Tibial artery (tissue), 4 donors: ENCODE measurements at regions not wholly inside any gene's neighbourhood (a gene's known extent, or its start where the extent isn't known, plus 50 kb on each side); places are given as distances from the start of the nearest gene placed in this dataset.

Experiments used
- DNase-seq, 2 donors: peaks; one replicate each; pipeline ENCODE4 v3.0.0-alpha.2; 2019
- H3K27ac ChIP-seq, 2 donors: fragments of 200-600 bp; sonication (generic) in 1 of 2; 1 replicate in 1 of 2; 2 replicates in 1 of 2; pipeline ENCODE4 v1.5.1; 2018 to 2019; ENCODE audit warnings: mild to moderate bottlenecking in 1 of 2
- H3K27me3 ChIP-seq, 2 donors: fragments of 200-600 bp; sonication (generic) in 1 of 2; one replicate each; pipeline versions ENCODE4 v1.5.1 to v1.6.0; 2016 to 2019
- H3K36me3 ChIP-seq, 3 donors: fragments of 200-600 bp; sonication (generic) in 2 of 3; one replicate each; pipeline ENCODE4 v1.5.1; 2016 to 2019; ENCODE audit warnings: mild to moderate bottlenecking in 2 of 3
- H3K4me1 ChIP-seq, 4 donors: fragments of 200-600 bp; sonication (generic) in 2 of 4; 1 replicate in 3 of 4; 2 replicates in 1 of 4; pipeline ENCODE4 v1.5.1; 2016 to 2019
- H3K4me3 ChIP-seq, 2 donors: fragments of 200-600 bp; sonication (generic) in 1 of 2; 1 replicate in 1 of 2; 2 replicates in 1 of 2; pipeline ENCODE4 v1.5.1; 2018 to 2019; ENCODE audit warnings: mild to moderate bottlenecking in 2 of 2
- H3K9me3 ChIP-seq, 3 donors: fragments of 200-600 bp; sonication (generic) in 1 of 3; one replicate each; pipeline ENCODE4 v1.5.1; 2016 to 2019
- intact Hi-C: fragments of 100-400 bp; cut with DNase I; formaldehyde crosslinking; loops from one replicate; pipeline ENCODE4 v1.15.0; 2023; ENCODE audit warnings: low total_unique reads
- TF ChIP-seq, protein P1 (sequence below), 2 experiments: fragments of 200-600 bp in 1 of 2; fragments of 450-650 bp in 1 of 2; IDR thresholded peaks; one replicate each; pipeline ENCODE4 v1.5.1; 2017 to 2019; ENCODE audit warnings: antibody characterized with exemption in 2 of 2, mild to moderate bottlenecking in 1 of 2, moderate library complexity in 1 of 2

DNA sequence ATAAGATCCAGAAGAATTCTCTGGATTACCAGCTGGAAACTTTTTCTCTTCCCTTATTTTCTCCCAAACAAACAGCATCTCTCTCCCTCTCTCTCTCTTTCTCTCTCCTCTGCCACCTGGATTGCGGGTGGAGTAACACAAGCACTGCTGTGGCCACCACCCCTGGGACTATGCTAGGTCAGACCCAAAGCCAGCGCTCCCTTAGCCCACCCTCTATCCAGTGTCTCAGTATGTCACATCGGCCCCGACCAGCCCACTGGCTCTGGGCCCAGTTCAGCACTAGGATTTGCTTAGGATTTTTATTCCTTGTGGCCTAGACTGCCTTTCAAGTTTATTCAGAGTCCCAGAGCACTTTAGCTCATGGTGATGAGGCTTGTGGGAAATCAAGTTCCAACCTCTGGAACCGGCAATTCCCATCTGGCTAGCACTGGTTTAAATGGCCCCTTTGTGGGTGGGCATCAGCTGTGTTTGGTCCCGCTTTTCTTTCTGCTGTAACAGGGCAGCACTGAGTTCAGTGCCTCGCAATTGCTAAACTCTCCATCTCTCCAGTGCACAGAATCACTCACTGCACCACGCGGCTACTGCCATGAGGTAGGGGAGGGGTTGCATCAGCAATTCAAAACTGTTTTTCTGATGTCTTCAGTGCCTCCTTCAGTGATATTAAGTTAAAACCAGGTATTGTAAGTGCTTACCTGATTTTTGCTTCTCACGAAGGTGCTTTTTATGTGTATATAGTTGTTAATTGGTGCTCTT is 1623.1 kb downstream of the SLITRK5 start:
- TF ChIP-seq, protein P1, sequence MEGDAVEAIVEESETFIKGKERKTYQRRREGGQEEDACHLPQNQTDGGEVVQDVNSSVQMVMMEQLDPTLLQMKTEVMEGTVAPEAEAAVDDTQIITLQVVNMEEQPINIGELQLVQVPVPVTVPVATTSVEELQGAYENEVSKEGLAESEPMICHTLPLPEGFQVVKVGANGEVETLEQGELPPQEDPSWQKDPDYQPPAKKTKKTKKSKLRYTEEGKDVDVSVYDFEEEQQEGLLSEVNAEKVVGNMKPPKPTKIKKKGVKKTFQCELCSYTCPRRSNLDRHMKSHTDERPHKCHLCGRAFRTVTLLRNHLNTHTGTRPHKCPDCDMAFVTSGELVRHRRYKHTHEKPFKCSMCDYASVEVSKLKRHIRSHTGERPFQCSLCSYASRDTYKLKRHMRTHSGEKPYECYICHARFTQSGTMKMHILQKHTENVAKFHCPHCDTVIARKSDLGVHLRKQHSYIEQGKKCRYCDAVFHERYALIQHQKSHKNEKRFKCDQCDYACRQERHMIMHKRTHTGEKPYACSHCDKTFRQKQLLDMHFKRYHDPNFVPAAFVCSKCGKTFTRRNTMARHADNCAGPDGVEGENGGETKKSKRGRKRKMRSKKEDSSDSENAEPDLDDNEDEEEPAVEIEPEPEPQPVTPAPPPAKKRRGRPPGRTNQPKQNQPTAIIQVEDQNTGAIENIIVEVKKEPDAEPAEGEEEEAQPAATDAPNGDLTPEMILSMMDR (IDR thresholded peaks at IDR 0.05), result no peak
- intact Hi-C loops, result no loop called here

DNA sequence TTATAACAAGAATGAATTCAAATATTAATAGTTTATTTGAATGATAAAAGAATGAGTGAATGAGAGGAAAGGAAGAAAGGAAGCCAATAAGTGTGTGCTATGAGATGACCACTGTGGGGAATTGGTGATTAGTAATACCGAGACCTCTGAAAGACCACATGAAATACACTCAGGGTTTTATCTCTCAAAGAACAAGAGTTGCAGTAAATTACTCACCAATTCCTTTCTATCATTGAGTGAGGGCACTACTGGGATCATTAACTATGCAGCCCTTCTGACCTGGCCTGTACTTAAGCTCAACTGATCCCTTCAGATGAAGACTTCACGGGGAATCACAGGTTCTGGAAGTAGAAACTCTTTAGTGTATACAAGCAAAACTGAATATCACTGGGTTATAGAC is 1636.1 kb downstream of the SLITRK5 start:
- Histone ChIP-seq H3K27me3 (no peaks in the 10 kb centered on the region), H3K4me3 (no peak overlapping the region), H3K36me3 (no peaks in the 10 kb centered on the region), H3K27ac (no peak overlapping the region), H3K4me1 (no peaks in the 10 kb centered on the region), H3K9me3 (no peaks in the 10 kb centered on the region)
- no peak for DNase-seq
- TF ChIP-seq, protein P1 (IDR thresholded peaks at IDR 0.05), result no peak
- intact Hi-C loops, result no loop called here

More for the DNA sequence above, 1623.1 kb downstream of the SLITRK5 start:
- H3K36me3 ChIP-seq, result no peaks in the 10 kb centered on the region
- H3K4me3 ChIP-seq, result no peak overlapping the region
- H3K27me3 ChIP-seq, result no peaks in the 10 kb centered on the region
- H3K9me3 ChIP-seq, result peaks cover 0 to 2% (median 0%) of the 10 kb centered on the region in 3 donors
- no peak overlapping the region for H3K27ac ChIP-seq
- H3K4me1 ChIP-seq, result no peaks in the 10 kb centered on the region
- no peak for DNase-seq

DNA sequence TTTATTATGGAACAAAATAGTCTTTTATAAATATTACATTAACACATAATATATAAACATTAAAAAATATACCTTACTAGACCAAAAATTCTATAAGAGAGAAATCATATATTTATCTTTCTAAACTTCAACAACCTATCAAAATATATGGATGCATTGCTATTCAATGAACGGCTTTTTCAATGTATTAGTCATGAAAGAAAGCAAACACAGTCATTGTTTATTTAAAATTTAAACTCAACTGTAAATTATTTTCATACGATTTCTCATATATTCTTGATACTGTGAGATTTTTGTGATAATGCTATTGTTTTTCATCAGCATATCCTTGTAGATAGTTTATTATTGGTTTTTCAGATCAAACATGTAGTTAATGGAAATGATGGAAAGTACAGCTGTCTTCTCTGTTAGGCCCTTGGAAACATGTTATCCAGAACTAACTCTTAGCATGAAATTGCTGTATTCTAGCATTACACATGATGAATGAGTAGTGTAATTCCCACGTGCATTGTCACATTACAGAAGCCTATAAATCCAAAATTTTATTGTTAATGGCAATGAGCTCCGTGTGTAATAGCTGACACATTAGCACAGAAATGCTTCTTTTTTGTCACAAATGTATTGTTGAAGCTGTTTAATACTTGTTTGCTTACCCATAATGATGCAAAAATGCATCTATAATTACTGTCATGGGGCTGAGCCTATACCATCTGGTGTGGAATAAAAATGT is 1639.9 kb downstream of the SLITRK5 start:
- TF ChIP-seq, protein P1 (IDR thresholded peaks at IDR 0.05), result no peak
- no peak overlapping the region for H3K27ac ChIP-seq
- H3K4me3 ChIP-seq, result no peak overlapping the region
- no peaks in the 10 kb centered on the region for H3K27me3 ChIP-seq
- H3K36me3 ChIP-seq, result no peaks in the 10 kb centered on the region
- DNase-seq, result no peak
- intact Hi-C loops, result no loop called here
- H3K9me3 ChIP-seq, result no peaks in the 10 kb centered on the region
- H3K4me1 ChIP-seq, result no peaks in the 10 kb centered on the region

DNA sequence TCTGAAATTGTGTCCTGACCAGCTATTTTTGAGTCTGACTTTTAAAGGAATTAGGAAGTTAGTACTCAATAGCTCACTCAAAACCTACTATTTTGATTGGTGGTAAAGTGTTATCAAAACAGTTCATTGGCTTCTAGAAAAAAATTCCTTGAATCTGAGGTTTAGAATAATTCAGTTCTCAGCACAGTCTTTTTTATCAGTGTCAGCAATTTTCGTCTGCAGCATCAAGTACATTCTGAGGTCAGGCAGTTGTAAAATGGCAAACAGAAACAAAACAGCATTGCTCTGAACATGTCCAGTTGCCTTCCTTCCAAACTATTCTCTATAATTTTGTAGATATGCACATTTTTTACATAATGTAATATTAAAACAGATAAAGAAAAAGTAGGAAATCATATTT is 1644.1 kb downstream of the SLITRK5 start:
- H3K9me3 ChIP-seq, result no peaks in the 10 kb centered on the region
- H3K4me1 ChIP-seq, result no peaks in the 10 kb centered on the region
- no peak overlapping the region for H3K4me3 ChIP-seq
- no peak for DNase-seq
- intact Hi-C loops, result no loop called here
- H3K36me3 ChIP-seq, result no peaks in the 10 kb centered on the region
- H3K27ac ChIP-seq, result no peak overlapping the region
- no peaks in the 10 kb centered on the region for H3K27me3 ChIP-seq
- TF ChIP-seq, protein P1 (IDR thresholded peaks at IDR 0.05), result no peak

DNA sequence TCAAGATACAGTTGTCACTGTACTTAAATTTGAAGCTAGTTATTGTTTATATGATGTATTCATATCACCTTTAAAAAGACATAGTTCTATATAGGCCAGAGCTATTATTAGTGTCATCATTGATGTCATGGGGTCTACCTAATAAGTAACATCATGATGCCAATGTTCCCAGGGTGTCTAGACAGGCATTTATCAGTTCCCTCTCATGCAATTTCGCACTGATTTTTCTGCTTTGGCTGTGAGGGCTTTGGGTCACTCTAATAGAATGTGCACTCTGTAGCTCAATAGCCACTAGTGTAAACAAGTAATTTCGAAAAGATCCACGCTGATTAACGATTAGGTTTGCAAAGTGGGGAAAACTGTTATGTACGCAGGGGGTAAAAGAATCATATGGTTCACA is 1651.3 kb downstream of the SLITRK5 start:
- no peak for DNase-seq
- H3K4me1 ChIP-seq, result no peaks in the 10 kb centered on the region
- no peaks in the 10 kb centered on the region for H3K9me3 ChIP-seq
- H3K27me3 ChIP-seq, result no peaks in the 10 kb centered on the region
- no peaks in the 10 kb centered on the region for H3K36me3 ChIP-seq
- TF ChIP-seq, protein P1 (IDR thresholded peaks at IDR 0.05), result no peak
- no peak overlapping the region for H3K27ac ChIP-seq
- intact Hi-C loops, result no loop called here
- no peak overlapping the region for H3K4me3 ChIP-seq
